GM12874 (cell line): ENCODE measurements at regions not wholly inside any gene's neighbourhood (a gene's known extent, or its start where the extent isn't known, plus 50 kb on each side); places are given as distances from the start of the nearest gene placed in this dataset.

ENCODE experiments used
- TF ChIP-seq, protein P1 (sequence below): IDR thresholded peaks from 2 replicates; pipeline ENCODE4 v1.5.1; 2011; ENCODE audit warnings: low read depth, mild to moderate bottlenecking, control low read depth, low read length, moderate library complexity; ENCODE audit not compliant: insufficient read depth

- TF ChIP-seq, protein P1, sequence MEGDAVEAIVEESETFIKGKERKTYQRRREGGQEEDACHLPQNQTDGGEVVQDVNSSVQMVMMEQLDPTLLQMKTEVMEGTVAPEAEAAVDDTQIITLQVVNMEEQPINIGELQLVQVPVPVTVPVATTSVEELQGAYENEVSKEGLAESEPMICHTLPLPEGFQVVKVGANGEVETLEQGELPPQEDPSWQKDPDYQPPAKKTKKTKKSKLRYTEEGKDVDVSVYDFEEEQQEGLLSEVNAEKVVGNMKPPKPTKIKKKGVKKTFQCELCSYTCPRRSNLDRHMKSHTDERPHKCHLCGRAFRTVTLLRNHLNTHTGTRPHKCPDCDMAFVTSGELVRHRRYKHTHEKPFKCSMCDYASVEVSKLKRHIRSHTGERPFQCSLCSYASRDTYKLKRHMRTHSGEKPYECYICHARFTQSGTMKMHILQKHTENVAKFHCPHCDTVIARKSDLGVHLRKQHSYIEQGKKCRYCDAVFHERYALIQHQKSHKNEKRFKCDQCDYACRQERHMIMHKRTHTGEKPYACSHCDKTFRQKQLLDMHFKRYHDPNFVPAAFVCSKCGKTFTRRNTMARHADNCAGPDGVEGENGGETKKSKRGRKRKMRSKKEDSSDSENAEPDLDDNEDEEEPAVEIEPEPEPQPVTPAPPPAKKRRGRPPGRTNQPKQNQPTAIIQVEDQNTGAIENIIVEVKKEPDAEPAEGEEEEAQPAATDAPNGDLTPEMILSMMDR, result no peak
Measured at GRCh38 chr9:108316630-108317029, 539.2 kb downstream of the ACTL7B start.

DNA sequence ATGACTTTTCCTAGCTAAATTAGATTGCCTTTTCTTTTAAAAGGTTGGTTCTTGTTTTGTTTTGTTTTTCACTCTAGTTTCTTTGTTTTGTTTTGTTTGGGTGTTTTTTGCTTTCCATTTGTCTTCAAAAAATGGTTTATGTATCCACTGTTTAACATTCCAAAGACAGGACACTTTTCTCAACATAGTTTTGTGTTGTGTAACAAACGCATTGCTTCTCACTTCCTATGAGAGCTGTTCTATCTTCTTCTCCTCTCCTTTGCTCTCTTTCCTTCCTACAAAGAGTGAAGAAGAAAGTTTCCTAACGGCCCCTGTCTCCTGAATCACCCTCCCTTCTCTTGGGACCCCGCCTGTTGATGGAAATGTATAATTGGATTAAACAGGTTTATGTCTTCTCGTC, 539.7 kb downstream of the ACTL7B start:
- TF ChIP-seq, protein P1, result no peak

- TF ChIP-seq, protein P1, result no peak
Measured at GRCh38 chr9:108311745-108312144, 544.0 kb downstream of the ACTL7B start.

DNA sequence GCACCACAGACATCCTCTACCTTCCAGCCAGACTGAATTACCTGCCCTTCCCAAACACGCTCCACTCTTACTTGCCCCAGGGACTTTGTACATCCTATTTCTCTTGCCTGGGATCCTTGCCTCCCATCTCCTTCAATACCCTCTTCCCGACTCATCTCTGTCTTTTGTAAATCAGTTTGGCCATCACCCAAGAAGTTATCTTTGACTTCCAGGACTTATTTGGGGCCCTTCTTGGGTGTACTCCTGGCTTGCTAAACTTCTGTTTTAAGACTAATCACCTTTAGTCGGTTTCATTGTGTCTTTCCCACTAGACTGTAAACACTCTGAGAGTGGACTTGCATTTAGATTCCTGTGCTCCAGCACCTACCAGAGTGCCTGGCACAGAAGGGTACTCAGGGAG, 545.6 kb downstream of the ACTL7B start:
- TF ChIP-seq, protein P1, result no peak

- TF ChIP-seq, protein P1, result no peak
Measured at GRCh38 chr9:108300306-108301287, 555.2 kb downstream of the ACTL7B start.

DNA sequence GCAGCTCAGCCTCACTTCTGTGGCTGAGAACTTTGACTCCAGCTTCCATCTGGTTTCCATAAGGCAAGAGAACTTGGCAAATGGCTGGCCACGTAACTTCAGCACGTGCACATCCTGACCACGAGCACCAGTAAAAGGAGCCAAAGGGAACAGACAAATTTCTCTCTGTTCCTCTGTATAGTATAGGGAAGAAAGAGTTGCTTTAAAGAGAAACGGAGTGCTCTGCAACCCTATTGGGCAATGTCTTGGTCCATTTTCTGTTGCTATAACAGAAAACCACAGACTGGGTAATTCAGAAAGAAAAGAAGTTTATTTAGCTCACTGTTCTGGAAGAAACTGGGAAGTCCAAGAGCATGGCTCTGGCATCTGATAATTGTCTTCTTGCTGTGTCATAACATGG, 558.7 kb downstream of the ACTL7B start:
- TF ChIP-seq, protein P1, result no peak

DNA sequence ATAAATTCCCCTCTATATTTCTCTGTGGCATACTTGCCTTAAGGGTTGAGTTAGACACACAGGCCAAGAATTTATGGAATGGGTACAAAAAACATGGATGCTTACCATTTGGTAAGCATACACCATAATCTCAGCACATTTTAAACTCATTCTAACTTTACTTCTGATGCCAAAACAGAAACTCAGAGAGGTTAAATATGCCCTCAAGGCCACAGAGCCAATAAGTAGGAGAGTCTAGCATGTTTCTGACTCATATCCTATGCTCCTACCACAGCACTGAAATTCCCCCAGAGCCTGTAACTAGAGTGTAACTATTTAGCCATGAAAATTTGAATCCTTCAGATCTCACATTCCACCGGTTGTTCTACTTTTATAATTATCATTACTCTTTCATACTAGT, 559.7 kb downstream of the ACTL7B start:
- TF ChIP-seq, protein P1, result no peak
